ENCODE measurements at regions not wholly inside any gene's neighbourhood (a gene's known extent, or its start where the extent isn't known, plus 50 kb on each side); places are given as distances from the start of the nearest gene placed in this dataset.
"Not testable (repeated sequence)": the region's sequence is repeated elsewhere in the genome, so short reads cannot be mapped to it uniquely, and the experiment has no call there.

GRCh38 chr5:166862581-166862980 lies 1428.9 kb upstream of the WWC1 start:
- DNase-seq (ENCODE audit: low read depth), result no peak

- DNase-seq (ENCODE audit: low read depth), result no peak
Measured at GRCh38 chr5:166865206-166865605, 1426.2 kb upstream of the WWC1 start.

GRCh38 chr5:166880456-166880855 lies 1411.0 kb upstream of the WWC1 start:
- no peak for DNase-seq (ENCODE audit: low read depth)

GRCh38 chr5:166881802-166882201 lies 1409.6 kb upstream of the WWC1 start:
- no peak for DNase-seq (ENCODE audit: low read depth)

- DNase-seq (ENCODE audit: low read depth), result no peak
Measured at GRCh38 chr5:166883016-166883415, 1408.4 kb upstream of the WWC1 start.

- DNase-seq (ENCODE audit: low read depth), result no peak
Measured at GRCh38 chr5:166898166-166898565, 1393.3 kb upstream of the WWC1 start.

GRCh38 chr5:166899343-166899742 lies 1392.1 kb upstream of the WWC1 start:
- no peak for DNase-seq (ENCODE audit: low read depth)

- no peak for DNase-seq (ENCODE audit: low read depth)
Measured at GRCh38 chr5:166904571-166904970, 1386.9 kb upstream of the WWC1 start.

- DNase-seq (ENCODE audit: low read depth), result peak; percentile 6
Measured at GRCh38 chr5:166906991-166907713, 1384.3 kb upstream of the WWC1 start.

- no peak for DNase-seq (ENCODE audit: low read depth)
Measured at GRCh38 chr5:166909040-166909439, 1382.4 kb upstream of the WWC1 start.

- DNase-seq (ENCODE audit: low read depth), result no peak
Measured at GRCh38 chr5:166909926-166910325, 1381.5 kb upstream of the WWC1 start.

GRCh38 chr5:166910995-166911394 lies 1380.5 kb upstream of the WWC1 start:
- DNase-seq (ENCODE audit: low read depth), result no peak

GRCh38 chr5:166916021-166916420 lies 1375.4 kb upstream of the WWC1 start:
- no peak for DNase-seq (ENCODE audit: low read depth)

GRCh38 chr5:166926138-166926537 lies 1365.3 kb upstream of the WWC1 start:
- no peak for DNase-seq (ENCODE audit: low read depth)

- not testable (repeated sequence) for DNase-seq (ENCODE audit: low read depth)
Measured at GRCh38 chr5:166926806-166927475, 1364.5 kb upstream of the WWC1 start.

- no peak for DNase-seq (ENCODE audit: low read depth)
Measured at GRCh38 chr5:166936351-166936750, 1355.1 kb upstream of the WWC1 start.

- no peak for DNase-seq (ENCODE audit: low read depth)
Measured at GRCh38 chr5:166938071-166938470, 1353.4 kb upstream of the WWC1 start.

GRCh38 chr5:166942948-166943347 lies 1348.5 kb upstream of the WWC1 start:
- DNase-seq (ENCODE audit: low read depth), result no peak

GRCh38 chr5:166947045-166947444 lies 1344.4 kb upstream of the WWC1 start:
- no peak for DNase-seq (ENCODE audit: low read depth)

- DNase-seq (ENCODE audit: low read depth), result no peak
Measured at GRCh38 chr5:166948679-166949078, 1342.8 kb upstream of the WWC1 start.

- DNase-seq (ENCODE audit: low read depth), result no peak
Measured at GRCh38 chr5:166952048-166952447, 1339.4 kb upstream of the WWC1 start.

- no peak for DNase-seq (ENCODE audit: low read depth)
Measured at GRCh38 chr5:166957782-166958181, 1333.7 kb upstream of the WWC1 start.

GRCh38 chr5:166959766-166960165 lies 1331.7 kb upstream of the WWC1 start:
- no peak for DNase-seq (ENCODE audit: low read depth)

GRCh38 chr5:166961028-166961427 lies 1330.4 kb upstream of the WWC1 start:
- DNase-seq (ENCODE audit: low read depth), result no peak

All from fibroblast of gingiva (primary cell).